ENCODE measurements at regions not wholly inside any gene's neighbourhood (a gene's known extent, or its start where the extent isn't known, plus 50 kb on each side); places are given as distances from the start of the nearest gene placed in this dataset.
"Not testable (repeated sequence)": the region's sequence is repeated elsewhere in the genome, so short reads cannot be mapped to it uniquely, and the experiment has no call there.

GRCh38 chr6:92479831-92480230 lies 939.5 kb downstream of the EPHA7 start:
- DNase-seq = no peak

GRCh38 chr6:92473056-92473455 lies 946.3 kb downstream of the EPHA7 start:
- DNase-seq = no peak

GRCh38 chr6:92469186-92469828 lies 950.1 kb downstream of the EPHA7 start:
- DNase-seq = no peak

- DNase-seq = no peak
These were observed 951.3 kb downstream of the EPHA7 start for GRCh38 chr6:92468066-92468465.

- peak; percentile 42 for DNase-seq
These were observed 959.2 kb downstream of the EPHA7 start for GRCh38 chr6:92460133-92460532.

- no peak for DNase-seq
These were observed 959.8 kb downstream of the EPHA7 start for GRCh38 chr6:92459606-92460005.

- DNase-seq = no peak
These were observed 973.3 kb downstream of the EPHA7 start for GRCh38 chr6:92446052-92446451.

GRCh38 chr6:92433911-92434310 lies 985.4 kb downstream of the EPHA7 start:
- DNase-seq = no peak

GRCh38 chr6:92431502-92431901 lies 987.9 kb downstream of the EPHA7 start:
- no peak for DNase-seq

GRCh38 chr6:92428448-92428847 lies 990.9 kb downstream of the EPHA7 start:
- DNase-seq = no peak

GRCh38 chr6:92427453-92427852 lies 991.9 kb downstream of the EPHA7 start:
- DNase-seq = no peak

- no peak for DNase-seq
These were observed 1003.7 kb downstream of the EPHA7 start for GRCh38 chr6:92415656-92416055.

- DNase-seq = no peak
These were observed 1011.0 kb downstream of the EPHA7 start for GRCh38 chr6:92408350-92408749.

- no peak for DNase-seq
These were observed 1015.1 kb downstream of the EPHA7 start for GRCh38 chr6:92404281-92404680.

- DNase-seq = no peak
These were observed 1019.4 kb downstream of the EPHA7 start for GRCh38 chr6:92399911-92400310.

- not testable (repeated sequence) for DNase-seq
These were observed 1030.7 kb downstream of the EPHA7 start for GRCh38 chr6:92388706-92389105.

GRCh38 chr6:92380803-92381601 lies 1038.4 kb downstream of the EPHA7 start:
- no peak for DNase-seq

- DNase-seq = no peak
These were observed 1042.2 kb downstream of the EPHA7 start for GRCh38 chr6:92377137-92377536.

GRCh38 chr6:92376691-92377090 lies 1042.7 kb downstream of the EPHA7 start:
- DNase-seq = no peak

- no peak for DNase-seq
These were observed 1047.8 kb downstream of the EPHA7 start for GRCh38 chr6:92371211-92372208.

- no peak for DNase-seq
These were observed 1050.0 kb downstream of the EPHA7 start for GRCh38 chr6:92369309-92369708.

- DNase-seq = peak; percentile 54
These were observed 1054.3 kb downstream of the EPHA7 start for GRCh38 chr6:92364948-92365541.

- DNase-seq = no peak
These were observed 1056.2 kb downstream of the EPHA7 start for GRCh38 chr6:92363111-92363510.

Measured in NCI-H774 (cell line).